NCI-H510A treated with DMSO at 0.1 percent for 48 hours (cell line): ENCODE measurements at regions not wholly inside any gene's neighbourhood (a gene's known extent, or its start where the extent isn't known, plus 50 kb on each side); places are given as distances from the start of the nearest gene placed in this dataset.

Source experiments
- DNase-seq: peaks from one replicate; lab custom pipeline; 2025; lab: John Stamatoyannopoulos, UW

DNA sequence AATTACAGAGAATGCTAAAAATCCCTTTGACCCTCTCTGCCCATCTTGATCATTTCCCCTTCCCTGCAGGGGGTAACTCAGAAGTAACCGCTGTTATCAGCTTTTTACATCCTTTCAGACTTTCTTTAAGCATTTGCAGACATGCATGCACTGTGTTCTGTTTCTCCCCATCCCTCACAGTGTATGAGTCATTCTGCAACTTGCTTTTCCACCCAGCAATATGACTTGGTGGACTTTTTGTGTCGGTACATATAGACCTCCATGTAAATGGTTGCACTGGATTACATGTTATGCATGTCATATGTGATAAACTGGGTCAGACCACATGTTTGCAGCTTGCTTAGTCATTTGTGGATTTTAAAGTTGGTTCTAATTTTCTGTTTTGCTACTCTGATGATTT, 87.7 kb upstream of the NECTIN1 start:
- DNase-seq: no peak

DNA sequence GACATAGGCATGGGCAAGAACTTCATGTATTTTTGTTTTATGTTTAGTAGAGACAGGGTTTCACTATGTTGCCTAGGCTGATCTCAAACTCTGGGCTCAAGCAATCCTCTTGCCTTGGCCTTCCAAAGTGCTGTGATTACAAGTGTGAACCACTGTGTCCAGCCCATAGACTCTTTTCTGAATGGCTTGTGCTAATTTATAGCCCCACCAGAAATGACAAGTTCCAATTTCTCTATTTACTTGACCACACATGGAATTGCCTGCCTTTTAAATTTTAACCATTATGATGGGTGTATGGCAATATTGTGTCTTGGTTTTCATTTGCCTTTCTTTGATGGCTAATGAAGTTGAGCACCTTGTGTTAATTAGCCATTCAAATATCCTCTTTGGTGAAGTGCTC, 85.8 kb upstream of the NECTIN1 start:
- no peak for DNase-seq

DNA sequence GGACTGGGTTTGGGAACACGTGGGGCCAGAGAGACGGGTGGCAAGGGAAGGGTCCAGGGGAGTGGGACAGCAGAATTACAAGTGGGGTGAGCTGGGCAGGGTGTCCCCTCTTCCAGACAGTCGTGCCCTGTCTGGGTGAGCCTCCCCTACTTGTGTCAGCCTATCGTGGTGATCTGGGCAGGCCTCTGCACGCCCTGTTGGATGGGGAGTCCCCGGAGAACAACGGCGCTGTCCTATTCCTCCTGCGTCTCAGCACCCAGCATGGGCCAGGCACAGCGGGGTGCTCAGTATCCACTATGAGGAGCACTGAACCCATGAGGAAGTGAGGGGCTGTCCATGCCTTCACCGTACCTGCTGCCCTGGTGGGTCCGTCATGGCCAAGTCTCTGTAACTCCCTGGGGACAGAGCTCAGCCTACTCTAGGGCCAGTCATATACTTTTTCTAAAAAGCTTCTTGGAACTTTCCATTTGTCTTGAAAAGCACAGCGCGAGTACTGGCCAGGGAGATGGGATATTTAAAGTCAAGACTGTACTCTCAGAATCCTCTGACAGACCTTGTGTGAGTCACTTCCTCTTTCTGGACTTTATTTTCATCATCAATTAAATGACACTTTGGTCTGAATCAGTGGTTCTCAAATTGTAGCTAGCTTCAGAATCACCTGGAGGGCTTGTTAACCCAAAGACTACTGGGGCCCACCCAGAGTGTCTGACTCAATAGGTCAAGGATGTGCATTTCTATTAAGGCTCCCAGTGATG, 81.7 kb upstream of the NECTIN1 start:
- DNase-seq: no peak

DNA sequence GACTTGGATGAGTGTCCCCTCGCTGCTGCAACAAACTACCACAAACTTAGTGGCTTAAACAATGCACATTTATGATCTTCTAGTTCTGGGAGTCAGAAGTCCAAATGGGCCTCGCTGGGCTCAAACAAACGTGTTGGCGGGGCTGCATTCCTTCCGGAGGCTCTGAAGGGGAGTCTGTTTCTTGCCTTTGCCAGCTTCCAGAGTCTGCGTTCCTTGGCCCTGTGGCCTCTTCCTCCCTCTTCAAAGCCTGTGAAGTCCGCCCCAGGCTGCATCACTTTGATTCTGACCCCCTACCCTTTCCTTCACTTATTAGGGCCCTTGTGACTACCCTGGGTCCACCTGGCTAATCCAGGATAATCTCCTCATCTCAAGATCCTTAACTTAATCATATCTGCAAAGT, 80.3 kb upstream of the NECTIN1 start:
- DNase-seq: no peak

DNA sequence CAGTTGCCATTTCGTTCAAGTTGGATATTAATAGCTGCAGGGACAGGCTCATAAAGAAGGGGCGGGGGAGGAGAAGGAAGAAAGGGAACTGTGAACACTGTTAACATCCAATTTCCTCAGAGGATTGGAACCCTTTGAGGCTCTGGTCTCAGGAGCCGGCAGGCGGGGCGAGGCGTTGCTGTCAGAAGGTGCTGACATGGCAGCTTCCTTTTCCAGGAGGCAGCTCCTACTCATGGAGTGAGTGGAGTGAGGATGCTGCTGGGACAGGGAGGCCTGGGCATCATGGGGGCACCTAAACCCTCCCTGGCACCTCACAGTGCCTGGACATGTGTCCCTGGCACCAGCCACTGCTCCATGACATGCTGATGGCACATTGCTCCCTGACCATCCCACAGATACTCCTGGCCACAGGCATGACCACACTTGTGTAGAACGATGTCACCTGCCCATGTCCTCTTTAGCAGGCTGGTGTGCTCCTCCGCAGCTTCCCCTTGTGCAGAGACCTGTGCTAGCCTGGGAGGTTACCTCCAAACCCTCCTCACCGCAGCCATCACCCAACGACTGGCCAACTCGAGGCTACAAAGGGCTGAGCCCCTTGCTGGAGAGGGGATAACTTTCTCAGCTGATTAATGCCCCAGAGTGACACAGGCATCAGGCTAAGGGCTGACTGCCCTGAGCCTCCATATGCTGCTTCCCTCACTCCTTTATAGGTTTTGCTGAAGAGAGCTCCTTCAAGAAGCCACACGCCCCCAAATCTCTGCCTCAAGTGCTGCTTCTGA, 79.6 kb upstream of the NECTIN1 start:
- no peak for DNase-seq

DNA sequence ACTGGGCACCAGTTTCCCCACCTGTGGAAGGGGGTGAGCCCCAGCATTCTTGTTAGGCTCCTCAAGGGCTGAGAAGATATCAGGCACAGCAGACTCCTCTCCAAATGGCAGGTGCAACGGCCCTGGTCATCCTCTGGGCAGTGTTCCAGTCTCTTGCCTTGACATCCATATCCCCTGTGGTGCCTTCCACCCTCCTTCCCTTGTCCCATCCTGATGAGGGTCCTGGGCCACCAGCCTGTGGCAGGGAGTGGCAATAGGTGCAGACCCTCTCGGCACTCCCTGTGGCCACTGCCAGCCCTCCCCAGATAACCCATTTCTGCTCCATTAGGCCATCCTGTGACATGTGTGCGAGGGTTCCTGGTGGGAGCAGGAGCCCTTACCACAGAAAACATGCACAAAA, 78.8 kb upstream of the NECTIN1 start:
- no peak for DNase-seq

DNA sequence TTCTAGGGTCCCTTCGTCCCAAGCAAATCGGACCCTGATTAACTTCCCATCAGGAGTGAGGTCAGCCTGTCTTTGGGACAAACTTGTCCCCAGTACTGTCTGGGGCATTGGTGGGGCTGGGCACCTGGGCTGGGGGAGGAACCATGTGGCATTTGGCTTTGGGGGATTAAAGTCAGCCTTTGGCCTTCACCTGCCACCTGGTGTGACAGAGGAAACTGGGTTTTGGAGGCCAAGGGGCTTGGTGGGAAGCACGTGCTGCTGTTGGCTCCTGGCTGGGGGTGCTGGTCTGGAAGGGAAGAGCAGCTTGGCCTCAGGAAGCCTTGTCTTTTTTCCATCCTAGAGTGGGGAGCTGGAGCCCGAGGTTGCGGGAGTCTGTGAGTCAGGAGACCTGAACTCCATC, 78.4 kb upstream of the NECTIN1 start:
- DNase-seq: no peak

DNA sequence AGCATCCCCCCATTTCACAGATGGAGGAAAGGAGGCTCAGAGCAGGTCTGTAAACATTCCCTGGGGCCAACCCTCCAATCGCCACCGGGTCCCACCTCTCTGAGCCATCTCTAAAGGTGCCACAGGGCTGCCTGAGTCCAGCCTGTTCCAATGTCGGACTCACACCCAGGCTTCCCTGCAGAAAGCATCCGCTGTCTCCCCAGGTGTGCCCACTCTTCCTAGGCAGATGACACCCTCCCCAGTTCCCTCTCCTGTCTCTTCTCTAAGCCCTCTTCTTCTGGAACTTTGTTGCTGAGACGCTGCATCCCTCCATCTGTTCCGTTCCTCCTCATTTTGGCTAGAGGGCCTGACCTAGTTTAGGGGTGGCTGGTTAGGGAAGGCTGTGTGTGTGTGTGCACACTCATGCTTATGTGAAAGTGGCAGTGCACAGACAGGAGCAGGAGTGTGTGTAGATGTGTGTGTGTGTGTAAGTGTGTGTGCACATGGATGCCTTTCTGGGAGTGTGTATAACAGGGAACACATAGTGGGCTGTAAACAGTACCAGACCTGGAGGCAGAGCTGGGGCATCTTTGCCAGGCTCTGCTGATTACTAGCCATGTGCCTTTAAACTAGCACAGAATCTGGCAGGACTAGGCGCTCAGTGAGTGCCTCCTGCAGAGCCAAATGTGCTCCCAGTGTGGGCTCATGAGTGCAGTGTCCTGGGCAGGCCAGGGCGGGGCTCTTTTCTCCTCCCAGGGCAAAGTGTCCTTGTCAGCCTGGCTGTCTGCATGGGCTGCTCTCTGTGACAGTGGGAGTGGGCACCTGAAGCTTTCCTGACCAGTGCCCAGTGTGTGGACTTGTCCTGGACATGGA, 77.3 kb upstream of the NECTIN1 start:
- no peak for DNase-seq

DNA sequence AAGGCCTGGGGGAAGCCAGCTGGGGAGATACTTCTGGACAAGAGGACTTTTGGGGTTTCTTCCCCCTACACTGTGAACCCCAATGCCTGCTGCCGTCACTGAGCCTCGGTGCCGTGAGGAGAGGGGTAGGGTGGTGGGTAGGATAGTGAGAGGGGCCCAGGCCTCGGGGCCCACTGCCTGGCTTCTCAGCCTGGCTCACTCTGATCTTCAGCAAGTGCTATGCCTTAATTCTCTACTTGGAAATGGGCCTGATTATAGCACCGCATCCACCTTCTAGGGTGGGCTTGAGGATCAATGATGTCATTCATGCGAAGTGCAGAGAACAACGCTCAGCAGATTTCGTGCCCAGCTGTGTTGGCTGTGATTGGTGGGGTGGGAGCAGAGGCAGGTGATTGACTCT, 76.7 kb upstream of the NECTIN1 start:
- DNase-seq: no peak

DNA sequence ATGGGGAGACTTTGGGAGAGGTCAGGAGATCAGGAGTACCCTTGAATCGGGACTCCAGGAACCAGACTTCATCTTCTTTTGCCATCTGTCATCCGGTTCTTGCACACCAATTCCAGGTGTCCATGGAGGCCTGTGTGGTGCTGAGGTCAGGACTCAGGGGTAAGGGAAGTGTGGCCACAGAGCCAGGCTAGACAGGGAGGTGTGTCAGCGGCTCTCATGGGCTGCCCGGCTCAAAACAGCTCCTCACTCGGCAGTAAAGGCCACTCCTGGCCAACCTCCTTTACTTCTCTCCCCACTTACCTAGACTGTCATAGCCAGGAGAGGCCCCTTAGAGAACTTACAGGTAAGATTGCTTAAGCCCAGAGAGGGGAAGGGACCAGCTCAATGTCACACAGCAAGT, 75.7 kb upstream of the NECTIN1 start:
- DNase-seq: no peak

DNA sequence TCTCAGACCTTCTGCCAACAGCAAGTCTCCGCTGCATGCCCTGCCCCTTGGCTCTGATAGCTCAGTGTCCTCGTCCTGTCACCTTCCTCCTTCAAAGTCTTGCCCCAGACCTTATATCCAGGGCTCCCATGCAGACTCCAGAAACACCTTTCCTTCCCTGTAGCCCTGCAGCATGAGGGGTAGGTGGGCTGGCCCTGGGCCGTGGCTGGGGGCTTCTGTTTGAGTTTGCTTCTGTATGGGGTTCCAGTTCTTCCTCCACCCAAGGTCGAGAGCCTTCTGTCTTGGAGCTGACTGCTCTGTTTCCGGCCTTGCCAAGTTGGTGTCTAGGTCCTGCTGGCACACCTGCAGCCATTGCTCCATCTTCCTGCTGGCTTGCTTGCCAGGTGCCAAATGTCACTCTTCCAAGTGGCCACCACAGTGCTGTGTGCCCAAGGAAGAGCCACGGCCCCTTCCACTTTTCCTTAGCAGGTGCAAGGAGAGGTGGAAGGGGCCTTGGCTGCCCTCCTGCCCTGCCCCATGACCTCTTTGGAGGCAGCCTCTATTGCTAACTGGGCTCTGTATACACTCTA, 74.8 kb upstream of the NECTIN1 start:
- DNase-seq: no peak

DNA sequence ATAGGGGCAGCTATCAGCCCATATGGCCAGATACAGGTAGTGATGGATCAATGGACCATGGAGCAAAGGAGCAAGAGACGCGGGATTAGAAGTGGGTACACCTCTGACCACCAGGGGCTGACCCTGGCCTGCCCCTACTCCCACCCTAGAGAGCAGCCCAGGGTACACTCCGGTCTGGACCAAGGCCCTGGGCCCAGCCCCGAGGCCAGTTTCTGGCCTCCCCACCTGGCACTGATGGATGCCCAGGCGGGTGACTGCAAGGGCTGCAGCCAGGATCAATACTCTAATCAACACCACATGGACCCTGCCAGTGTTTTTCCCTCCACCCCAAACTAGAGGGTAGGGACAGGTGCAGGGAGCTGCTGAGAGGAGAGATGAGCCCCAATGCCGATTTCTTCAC, 74.1 kb upstream of the NECTIN1 start:
- DNase-seq: no peak

DNA sequence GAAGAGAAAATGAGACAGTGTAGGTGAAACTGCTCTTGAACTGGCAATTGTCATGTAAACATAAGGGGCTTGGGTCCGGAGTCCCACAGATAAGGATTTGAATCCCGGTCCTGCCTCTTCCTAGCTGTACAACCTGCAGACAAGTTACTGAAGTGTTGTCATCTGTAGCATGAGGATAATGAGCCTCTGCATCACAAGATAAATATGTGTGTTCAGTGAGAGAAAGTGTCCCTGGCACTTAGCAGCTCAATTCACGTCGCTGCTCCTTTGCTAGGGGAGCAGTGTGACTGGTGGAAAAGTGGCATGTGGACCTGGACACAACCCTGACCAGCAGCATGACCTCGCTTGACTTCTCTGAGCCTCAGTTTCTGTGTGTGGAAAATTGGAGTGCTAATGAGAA, 73.7 kb upstream of the NECTIN1 start:
- no peak for DNase-seq

DNA sequence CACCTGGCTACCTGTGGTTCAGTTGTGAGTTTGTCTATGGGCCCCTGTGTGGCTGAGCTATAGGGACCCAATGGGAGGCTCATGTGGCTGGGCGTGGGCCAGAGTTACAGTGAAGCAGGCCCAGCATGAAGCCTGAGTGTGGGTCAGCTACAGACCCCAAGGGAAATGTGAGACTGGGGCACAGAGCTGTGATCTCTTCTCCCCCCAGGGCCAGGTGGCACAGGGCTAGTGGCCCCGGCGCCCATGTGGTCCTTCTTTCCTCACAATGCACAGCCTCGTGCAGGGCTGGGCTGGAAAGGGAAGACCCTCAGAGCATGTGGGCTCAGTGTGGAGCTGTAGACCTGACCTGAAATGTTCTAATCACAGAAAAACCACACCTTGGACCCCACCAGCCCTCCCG, 71.6 kb upstream of the NECTIN1 start:
- no peak for DNase-seq

DNA sequence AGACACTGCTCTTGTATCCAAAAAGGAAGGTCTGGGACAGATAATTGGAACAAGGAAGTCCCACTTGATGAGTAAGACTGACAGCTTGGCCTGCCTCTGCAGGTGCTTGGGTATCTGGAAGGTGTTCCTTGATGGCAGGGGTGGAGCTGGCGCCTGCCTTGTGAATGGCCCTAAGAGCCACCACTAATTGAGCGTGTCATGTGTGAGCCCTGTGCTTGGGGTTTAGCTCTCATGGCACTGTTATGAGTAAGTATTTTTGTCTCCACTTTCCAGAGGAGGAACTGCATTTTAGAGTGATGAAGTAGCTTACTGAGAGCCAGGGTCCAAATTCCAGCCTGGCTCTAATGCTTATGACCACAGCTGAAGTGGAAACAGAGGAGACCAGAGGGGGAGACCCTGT, 71.2 kb upstream of the NECTIN1 start:
- DNase-seq: no peak

DNA sequence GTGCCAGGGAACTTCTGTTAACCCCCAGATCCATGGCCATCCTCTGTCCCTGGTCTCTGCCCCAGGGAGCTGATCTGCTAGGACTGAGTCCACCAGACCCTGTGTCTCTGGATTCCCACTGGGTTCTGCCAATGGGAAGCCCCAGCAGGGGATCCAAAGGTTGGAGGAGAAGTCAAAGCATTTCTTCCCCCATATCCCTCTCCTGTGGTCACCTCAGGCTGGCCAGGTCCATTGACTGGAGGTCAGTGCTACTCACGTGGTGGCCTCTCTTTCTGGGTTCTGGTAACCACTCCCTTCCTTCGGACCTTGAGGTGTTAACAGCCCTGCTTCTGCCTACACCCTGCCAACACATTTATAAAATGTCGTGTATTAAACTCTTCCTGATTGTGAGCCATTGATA, 69.7 kb upstream of the NECTIN1 start:
- DNase-seq: no peak

DNA sequence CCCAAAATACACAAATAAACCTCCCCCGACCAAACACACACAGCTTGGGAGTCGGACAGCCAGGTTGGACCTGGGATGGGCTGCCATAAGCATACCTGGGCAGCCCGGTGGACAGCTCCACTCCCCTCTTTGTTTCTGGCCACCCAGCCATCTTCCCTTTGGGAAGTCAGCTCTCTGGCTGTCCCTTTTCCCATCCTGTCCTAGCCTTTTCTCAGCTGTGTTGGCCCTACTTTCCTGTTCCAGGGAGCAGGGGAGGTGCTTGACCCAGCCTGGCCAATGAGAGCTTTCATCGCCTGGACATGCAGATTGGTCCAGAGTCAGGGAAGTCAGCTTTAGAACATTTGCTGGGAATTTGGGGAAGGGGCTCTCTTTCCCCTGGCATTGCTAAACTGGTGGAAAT, 68.7 kb upstream of the NECTIN1 start:
- DNase-seq: no peak

DNA sequence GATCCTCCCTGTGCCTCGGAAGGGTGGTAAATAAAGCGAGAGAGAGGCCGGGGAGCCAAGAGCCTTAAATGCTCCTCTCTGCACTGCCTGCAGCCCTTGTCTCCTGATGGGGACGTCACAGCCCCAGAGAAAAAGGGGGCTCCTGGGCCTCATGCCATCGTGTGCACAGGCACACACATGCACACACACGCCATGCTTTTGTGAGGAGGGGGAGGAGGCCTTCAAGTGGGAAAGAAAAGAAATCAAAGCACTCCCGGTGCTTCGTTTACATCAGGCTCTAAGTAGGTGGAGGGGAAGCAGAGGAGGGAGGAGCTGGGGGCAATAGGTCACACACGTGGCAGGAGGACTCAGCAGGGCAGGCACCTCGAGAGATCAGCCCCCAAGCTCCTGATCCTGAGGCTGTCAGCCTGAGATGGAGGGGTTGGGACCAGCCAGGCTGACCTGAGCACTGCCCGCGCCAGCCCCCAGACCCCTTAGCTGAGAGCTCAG, 68.2 kb upstream of the NECTIN1 start:
- DNase-seq: no peak

DNA sequence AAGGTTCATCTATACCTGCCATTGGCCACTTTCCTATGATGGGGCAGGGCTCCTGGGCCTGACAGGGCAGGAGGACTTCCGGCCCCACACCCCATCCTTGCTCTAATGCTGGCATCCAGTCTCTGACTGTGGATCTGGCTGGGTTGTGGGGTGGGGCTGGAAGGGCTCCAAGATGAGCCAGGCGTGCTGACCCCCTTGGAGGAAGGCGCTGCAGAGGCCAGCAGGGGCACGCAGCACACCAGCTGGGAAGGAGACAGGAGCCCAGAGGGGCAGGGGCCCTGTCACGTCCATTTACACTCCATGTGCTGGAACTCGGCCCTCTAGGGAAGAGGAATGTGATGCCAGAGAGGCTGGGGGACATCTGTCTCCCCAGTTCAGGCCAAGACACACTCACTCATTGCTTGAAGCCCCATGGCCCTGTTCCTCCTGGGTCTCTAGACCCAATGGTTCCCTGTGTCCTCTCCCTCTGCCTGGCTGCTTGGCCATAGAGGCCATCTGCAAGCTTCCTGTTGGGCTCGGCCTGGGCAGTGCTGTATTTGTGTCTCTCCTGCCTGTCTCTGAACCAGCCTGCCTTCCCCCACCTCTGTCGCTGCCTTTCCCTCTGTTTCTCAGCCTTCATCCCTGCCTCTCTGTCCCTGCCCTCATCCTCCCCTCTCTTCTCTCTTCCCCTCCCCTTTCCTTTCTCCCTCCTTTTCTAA, 67.5 kb upstream of the NECTIN1 start:
- DNase-seq: no peak

DNA sequence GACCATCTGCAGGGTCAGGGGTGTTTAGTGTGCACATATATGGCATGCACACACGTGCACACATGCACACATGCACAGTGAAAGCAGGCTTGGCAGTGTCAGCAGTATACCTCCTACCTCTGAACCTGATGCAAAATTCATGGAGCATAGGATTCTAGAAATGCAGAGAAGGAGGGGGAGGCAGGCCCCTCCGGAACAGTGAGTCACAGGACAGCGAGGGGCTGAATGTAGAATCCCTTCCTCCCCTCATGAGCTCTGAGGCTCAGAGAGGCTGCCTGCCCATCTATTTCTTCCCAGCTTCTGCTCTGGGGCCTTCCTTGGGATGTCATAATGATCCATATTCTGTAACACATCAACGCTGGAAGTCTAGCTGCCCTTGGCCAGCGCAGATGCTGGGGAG, 66.7 kb upstream of the NECTIN1 start:
- DNase-seq: no peak

DNA sequence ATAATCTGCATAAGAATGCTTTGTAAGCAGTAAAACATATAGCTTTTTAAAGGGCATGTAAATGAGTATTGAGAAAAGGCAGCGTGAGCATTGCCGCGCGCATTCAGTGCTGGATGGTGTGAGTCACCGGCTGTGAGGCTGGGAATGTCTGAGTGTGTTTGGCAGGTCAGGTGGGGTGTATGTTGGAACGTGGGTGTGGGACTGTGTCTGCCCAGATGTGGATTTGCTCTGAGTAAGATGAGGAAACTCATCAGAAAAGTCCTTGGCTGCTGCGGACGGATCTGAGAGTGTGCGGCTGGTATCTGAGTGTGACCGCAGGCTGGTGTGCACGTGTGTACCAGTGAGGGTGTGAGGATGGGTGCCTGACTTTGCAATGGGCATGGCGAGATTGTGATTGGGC, 66.2 kb upstream of the NECTIN1 start:
- no peak for DNase-seq

DNA sequence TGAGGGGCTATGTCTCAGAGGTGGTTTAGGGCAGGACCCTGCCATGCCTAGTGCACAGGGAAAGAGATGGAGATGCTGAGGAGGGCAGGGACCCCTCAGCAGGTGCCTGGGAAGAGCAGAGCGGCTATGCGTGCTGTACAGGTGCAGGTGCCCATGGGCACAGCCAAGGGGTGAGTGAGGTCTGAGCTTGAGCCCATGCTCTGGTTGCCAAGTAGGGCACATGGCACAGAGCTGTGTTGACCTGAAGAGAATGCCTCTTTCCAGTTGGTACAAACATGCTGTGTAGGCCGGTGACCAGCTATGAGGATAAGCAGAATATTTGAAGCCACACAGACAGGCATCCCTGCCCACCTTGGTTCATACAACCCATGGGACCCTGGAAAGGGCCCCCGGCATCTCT, 65.8 kb upstream of the NECTIN1 start:
- DNase-seq: no peak
